ENCODE measurements at regions not wholly inside any gene's neighbourhood (a gene's known extent, or its start where the extent isn't known, plus 50 kb on each side); places are given as distances from the start of the nearest gene placed in this dataset.

GRCh38 chr6:170131351-170131750 is 159.5 kb downstream of the DLL1 start:
- peak; percentile 8 for DNase-seq

- peak; percentile 12 for DNase-seq
These were observed 160.1 kb downstream of the DLL1 start for GRCh38 chr6:170130771-170131241.

- DNase-seq = no peak
These were observed 160.7 kb downstream of the DLL1 start for GRCh38 chr6:170130201-170130621.

- peak; percentile 86 for DNase-seq
These were observed 161.1 kb downstream of the DLL1 start for GRCh38 chr6:170129691-170130171.

- peak; percentile 8 for DNase-seq
These were observed 161.8 kb downstream of the DLL1 start for GRCh38 chr6:170128811-170129681.

GRCh38 chr6:170128346-170128745 is 162.5 kb downstream of the DLL1 start:
- peak; percentile 3 for DNase-seq

- DNase-seq = peak; percentile 9
These were observed 163.7 kb downstream of the DLL1 start for GRCh38 chr6:170127151-170127550.

GRCh38 chr6:170125456-170126300 is 165.2 kb downstream of the DLL1 start:
- peak; percentile 11 for DNase-seq

GRCh38 chr6:170124836-170125235 is 166.0 kb downstream of the DLL1 start:
- peak; percentile 6 for DNase-seq

- DNase-seq = no peak
These were observed 166.7 kb downstream of the DLL1 start for GRCh38 chr6:170124150-170124549.

- no peak for DNase-seq
These were observed 168.2 kb downstream of the DLL1 start for GRCh38 chr6:170122651-170123050.

- peak; percentile 14 for DNase-seq
These were observed 173.5 kb downstream of the DLL1 start for GRCh38 chr6:170117111-170117972.

GRCh38 chr6:170116636-170117035 is 174.2 kb downstream of the DLL1 start:
- peak; percentile 15 for DNase-seq

- peak; percentile 23 for DNase-seq
These were observed 175.7 kb downstream of the DLL1 start for GRCh38 chr6:170114956-170115855.

- peak; percentile 2 for DNase-seq
These were observed 176.5 kb downstream of the DLL1 start for GRCh38 chr6:170114187-170114945.

GRCh38 chr6:170113141-170113540 is 177.7 kb downstream of the DLL1 start:
- peak; percentile 7 for DNase-seq

GRCh38 chr6:170112583-170112860 is 178.4 kb downstream of the DLL1 start:
- DNase-seq = peak; percentile 5

- DNase-seq = peak; percentile 11
These were observed 178.9 kb downstream of the DLL1 start for GRCh38 chr6:170111816-170112582.

GRCh38 chr6:170111141-170111664 is 179.7 kb downstream of the DLL1 start:
- peak; percentile 1 for DNase-seq
